IMR-90 (cell line): ENCODE measurements at regions not wholly inside any gene's neighbourhood (a gene's known extent, or its start where the extent isn't known, plus 50 kb on each side); places are given as distances from the start of the nearest gene placed in this dataset.

Experiments
- ATAC-seq: fragments of 200-7000 bp; cut with Tn5 transposase; 2 replicates; pipeline ENCODE4 v1.9.1; 2020; ENCODE audit warnings: low read depth, mild to moderate bottlenecking, moderate library complexity
- BruUV-seq: library from RNA; stranded (reverse); fragments of 400-500 nt; replicated peaks from 2 replicates; lab custom pipeline; 2021; lab: Mats Ljungman, UMichigan
- CTCF ChIA-PET: fragments of 300-600 bp; formaldehyde crosslinking; extraction: SDS; loops from one replicate; lab custom pipeline; 2021; ENCODE audit warnings: antibody characterized with exemption; lab: Yijun Ruan, JAX
- POLR2A ChIA-PET: fragments of 300-600 bp; sonication (Branson Sonifier 250); formaldehyde crosslinking; loops from one replicate; lab custom pipeline; 2022; ENCODE audit warnings: antibody characterized with exemption; ENCODE audit not compliant: unreplicated experiment; lab: Charles Lee
- DNase-seq: peaks from one replicate; pipeline ENCODE4 v3.0.0; 2013
- H2AFZ ChIP-seq: replicated peaks from 2 replicates; pipeline ENCODE3; 2013; ENCODE audit warnings: low read length, mild to moderate bottlenecking; ENCODE audit not compliant: poor library complexity
- H2AK5ac ChIP-seq: 2 replicates; pipeline ENCODE4 v1.6.1; 2013; ENCODE audit warnings: low read depth, low read length, inconsistent platforms
- H2AK9ac ChIP-seq: replicated peaks from 2 replicates; pipeline ENCODE3; 2013; ENCODE audit warnings: mild to moderate bottlenecking, low read depth, low read length, moderate library complexity; ENCODE audit not compliant: poor library complexity
- H2BK120ac ChIP-seq: 2 replicates; pipeline ENCODE4 v1.6.1; 2013; ENCODE audit warnings: low read depth, low read length, inconsistent platforms
- H2BK15ac ChIP-seq: 3 replicates; pipeline ENCODE4 v1.6.1; 2013; ENCODE audit warnings: low read depth, low read length, inconsistent platforms
- H2BK20ac ChIP-seq: 2 replicates; pipeline ENCODE4 v1.6.1; 2013; ENCODE audit warnings: low read depth, mild to moderate bottlenecking, inconsistent platforms, low read length, moderate library complexity
- H2BK5ac ChIP-seq: 2 replicates; pipeline ENCODE4 v1.6.1; 2013; ENCODE audit warnings: mild to moderate bottlenecking, low read depth, low read length, inconsistent platforms; ENCODE audit not compliant: poor library complexity, severe bottlenecking
- H3K14ac ChIP-seq: replicated peaks from 2 replicates; pipeline ENCODE4 v1.6.1; 2013; ENCODE audit warnings: low read depth, low read length, inconsistent platforms
- H3K18ac ChIP-seq: 2 replicates; pipeline ENCODE4 v1.6.1; 2013; ENCODE audit warnings: low read depth, low read length, control low read depth
- H3K23ac ChIP-seq: 2 replicates; pipeline ENCODE4 v1.6.1; 2013; ENCODE audit warnings: low read depth, low read length, inconsistent platforms
- H3K27ac ChIP-seq: 2 replicates; pipeline ENCODE4 v1.5.1; 2013; ENCODE audit warnings: mild to moderate bottlenecking, control low read depth, low read length; ENCODE audit not compliant: insufficient read depth
- H3K27me3 ChIP-seq: 2 replicates; pipeline ENCODE4 v1.6.1; 2013; ENCODE audit warnings: low read length; ENCODE audit not compliant: control insufficient read depth, insufficient read depth
- H3K36me3 ChIP-seq: 2 replicates; pipeline ENCODE4 v1.6.1; 2013; ENCODE audit warnings: low read length, mixed read lengths; ENCODE audit not compliant: control insufficient read depth, insufficient read depth
- H3K4ac ChIP-seq: 2 replicates; pipeline ENCODE4 v1.6.1; 2013; ENCODE audit warnings: low read depth, low read length, inconsistent platforms
- H3K4me1 ChIP-seq: 2 replicates; pipeline ENCODE4 v1.6.1; 2013; ENCODE audit warnings: low read length, mixed read lengths; ENCODE audit not compliant: control insufficient read depth, insufficient read depth
- H3K4me2 ChIP-seq: 2 replicates; pipeline ENCODE4 v1.6.1; 2013; ENCODE audit warnings: low read depth, mild to moderate bottlenecking, control low read depth, low read length, moderate library complexity
- H3K4me3 ChIP-seq: 2 replicates; pipeline ENCODE4 v1.5.1; 2013; ENCODE audit warnings: low read depth, mild to moderate bottlenecking, control low read depth, low read length, moderate library complexity; ENCODE audit not compliant: insufficient read depth
- H3K56ac ChIP-seq: 2 replicates; pipeline ENCODE4 v1.6.1; 2013; ENCODE audit warnings: low read length, inconsistent platforms; ENCODE audit not compliant: insufficient read depth; ENCODE audit errors: extremely low read depth
- H3K79me1 ChIP-seq, 2 experiments: 2 replicates each; pipeline ENCODE4 v1.6.1; 2013; ENCODE audit warnings: low read length in 2 of 2, inconsistent platforms in 1 of 2, low read depth in 1 of 2
- H3K9ac ChIP-seq: 2 replicates; pipeline ENCODE4 v1.6.1; 2013; ENCODE audit warnings: low read depth, low read length, control low read depth
- H3K9me1 ChIP-seq: 2 replicates; pipeline ENCODE4 v1.6.1; 2013; ENCODE audit warnings: low read length, inconsistent platforms; ENCODE audit not compliant: insufficient read depth
- H3K9me3 ChIP-seq: 2 replicates; pipeline ENCODE4 v1.6.1; 2013; ENCODE audit warnings: low read length; ENCODE audit not compliant: control insufficient read depth, insufficient read depth
- H4K20me1 ChIP-seq: 2 replicates; pipeline ENCODE4 v1.6.1; 2013; ENCODE audit warnings: low read length, inconsistent platforms; ENCODE audit not compliant: insufficient read depth
- H4K5ac ChIP-seq: 2 replicates; pipeline ENCODE4 v1.6.1; 2013; ENCODE audit warnings: mild to moderate bottlenecking, low read depth, low read length, control low read depth
- H4K8ac ChIP-seq, 2 experiments: 2 replicates each; pipeline ENCODE4 v1.6.1; 2013; ENCODE audit warnings: low read depth in 2 of 2, low read length in 2 of 2, control low read depth in 1 of 2, inconsistent platforms in 1 of 2
- H4K91ac ChIP-seq: 2 replicates; pipeline ENCODE4 v1.6.1; 2013; ENCODE audit warnings: low read depth, low read length, inconsistent platforms; ENCODE audit not compliant: insufficient read depth
- BHLHE40 ChIP-seq: fragments of 150-350 bp; IDR thresholded peaks from 2 replicates; pipeline ENCODE4 v1.6.1; 2016; ENCODE audit warnings: mild to moderate bottlenecking, low read depth, low read length
- CEBPB ChIP-seq: IDR thresholded peaks from 2 replicates; pipeline ENCODE4 v1.6.1; 2012; ENCODE audit warnings: low read depth, low read length, improper control_type of control experiment
- CHD1 ChIP-seq: IDR thresholded peaks from 2 replicates; pipeline ENCODE4 v1.6.1; 2012; ENCODE audit warnings: low read depth, low read length, improper control_type of control experiment
- FOS ChIP-seq: fragments of 150-350 bp; IDR thresholded peaks from 2 replicates; pipeline ENCODE4 v1.6.1; 2016; ENCODE audit warnings: low read depth, low read length
- MAFK ChIP-seq: IDR thresholded peaks from 2 replicates; pipeline ENCODE4 v1.6.1; 2012; ENCODE audit warnings: low read depth, low read length, improper control_type of control experiment
- MAZ ChIP-seq: IDR thresholded peaks from 2 replicates; pipeline ENCODE4 v1.6.1; 2012; ENCODE audit warnings: low read depth, mild to moderate bottlenecking, low read length, improper control_type of control experiment, moderate library complexity, borderline replicate concordance
- MXI1 ChIP-seq: IDR thresholded peaks from 2 replicates; pipeline ENCODE4 v1.6.1; 2012; ENCODE audit warnings: low read depth, mild to moderate bottlenecking, low read length, moderate library complexity, borderline replicate concordance
- NFE2L2 ChIP-seq: fragments of 150-350 bp; IDR thresholded peaks from 2 replicates; pipeline ENCODE4 v1.6.1; 2016; ENCODE audit warnings: low read depth, mild to moderate bottlenecking, low read length
- POLR2A ChIP-seq: IDR thresholded peaks from 2 replicates; pipeline ENCODE4 v1.6.1; 2012; ENCODE audit warnings: mild to moderate bottlenecking, low read depth, low read length
- RAD21 ChIP-seq: IDR thresholded peaks from 2 replicates; pipeline ENCODE4 v1.6.1; 2012; ENCODE audit warnings: low read length, improper control_type of control experiment
- RCOR1 ChIP-seq: IDR thresholded peaks from 2 replicates; pipeline ENCODE4 v1.6.1; 2012; ENCODE audit warnings: mild to moderate bottlenecking, low read length, improper control_type of control experiment; ENCODE audit not compliant: insufficient replicate concordance
- RFX5 ChIP-seq: IDR thresholded peaks from 2 replicates; pipeline ENCODE4 v1.8.0; 2012; ENCODE audit warnings: low read depth, mild to moderate bottlenecking, low read length, moderate library complexity
- SMC3 ChIP-seq: fragments of 150-350 bp; IDR thresholded peaks from 2 replicates; pipeline ENCODE4 v1.6.1; 2016; ENCODE audit warnings: low read depth, mild to moderate bottlenecking, antibody characterized with exemption, low read length, moderate library complexity
- WGBS, 2 experiments: methylation state at CpG; one replicate each; pipeline versions ENCODE4 v1.1.5 to v1.1.7; 2013; ENCODE audit warnings: missing lambda C conversion rate in 2 of 2; ENCODE audit not compliant: insufficient read length in 1 of 2; ENCODE audit errors: extremely low coverage in 2 of 2; 5-methylcytosine and 5-hydroxymethylcytosine counted together
- dilution Hi-C: fragments of 300-500 bp; cut with HindIII; formaldehyde crosslinking; loops from one replicate; pipeline ENCODE4 v1.14.3; 2018; ENCODE audit warnings: low sequenced_read_pairs; ENCODE audit not compliant: unreplicated experiment
- in situ Hi-C: fragments of 300-500 bp; cut with MboI; formaldehyde crosslinking; loops from 3 replicates; pipeline ENCODE4 v1.14.3; 2019; ENCODE audit warnings: low sequenced_read_pairs, inconsistent platforms, mixed read lengths
- intact Hi-C: fragments of 100-400 bp; cut with micrococcal nuclease; formaldehyde crosslinking; loops from 2 replicates; pipeline ENCODE4 v1.10.0; 2022
- TF ChIP-seq, protein P1 (sequence below): conservative IDR thresholded peaks from 2 replicates; pipeline ENCODE4 v1.5.1; 2012; ENCODE audit warnings: mild to moderate bottlenecking, low read depth, low read length, improper control_type of control experiment
- TF ChIP-seq, protein P2 (sequence below): fragments of 150-350 bp; IDR thresholded peaks from 2 replicates; pipeline ENCODE4 v1.6.1; 2017; ENCODE audit warnings: mild to moderate bottlenecking, antibody characterized with exemption, low read length, low read depth
- TF ChIP-seq, protein P3 (sequence below): fragments of 150-350 bp; IDR thresholded peaks from 2 replicates; pipeline ENCODE4 v1.6.1; 2016; ENCODE audit warnings: low read depth, mild to moderate bottlenecking, low read length, moderate library complexity, borderline replicate concordance

DNA sequence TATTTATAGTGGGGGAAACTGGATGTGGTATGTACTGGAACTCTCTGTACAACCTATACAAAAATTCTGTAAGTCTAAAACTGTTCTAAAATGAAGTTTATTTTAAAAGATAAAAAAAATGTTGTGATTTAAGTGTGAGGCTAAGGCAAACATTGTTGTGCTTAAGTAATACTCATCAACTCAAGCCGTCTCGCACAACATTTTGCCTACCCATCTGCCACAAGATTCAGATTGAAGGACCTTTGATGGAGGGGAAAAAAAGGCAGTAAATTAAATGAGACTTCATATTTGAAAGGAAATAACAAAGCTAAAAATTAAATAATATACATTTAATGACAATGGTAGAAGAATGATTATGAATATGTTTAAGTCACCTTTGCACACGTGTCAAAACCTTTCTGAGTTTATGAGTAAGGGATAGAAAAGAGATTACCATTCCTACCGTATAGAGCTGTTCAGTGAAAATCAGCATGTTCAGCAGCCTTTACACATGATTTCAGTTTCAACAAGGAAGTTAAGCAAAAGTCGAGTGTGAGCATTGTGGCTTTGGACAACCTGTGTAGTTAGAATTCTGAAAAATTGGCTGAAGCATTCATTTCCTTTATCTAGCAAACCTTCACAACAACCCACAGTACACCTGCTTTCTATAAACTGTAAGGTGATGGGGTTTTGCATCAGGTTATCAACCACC is 499.3 kb downstream of the IRS1 start:
- Histone ChIP-seq H3K23ac (no peak overlapping the region), H3K27ac (no peak overlapping the region), H3K4me2 (no peak overlapping the region), H3K4me1 (no peaks in the 10 kb centered on the region), H3K9me1 (no peaks in the 10 kb centered on the region), H3K9ac (no peak overlapping the region), H3K4me3 (no peak overlapping the region), H3K9me3 (no peaks in the 10 kb centered on the region), H3K27me3 (no peaks in the 10 kb centered on the region), H4K8ac (no peak overlapping the region), H2BK15ac (no peak overlapping the region), H2BK120ac (no peak overlapping the region), H2AK5ac (no peak overlapping the region), H3K36me3 (no peaks in the 10 kb centered on the region), H3K56ac (no peak overlapping the region), H4K5ac (no peak overlapping the region), H4K20me1 (no peaks in the 10 kb centered on the region), H4K91ac (no peak overlapping the region), H2AFZ (no peak overlapping the region), H2BK20ac (no peak overlapping the region), H2BK5ac (no peak overlapping the region), H3K4ac (no peak overlapping the region), H2AK9ac (no peak overlapping the region), H3K14ac (no peak overlapping the region), H3K79me1 (no peaks in the 10 kb centered on the region), H3K18ac (no peak overlapping the region)
- dilution Hi-C loops (no loop called here), in situ Hi-C loops (no loop called here), intact Hi-C loops (loop anchor here (10.0 kb wide), 1 partner anchor 494 kb away; the partner anchor contains the start of gene IRS1)
- no CpG with 5 or more reads among the region's 5 CpGs for WGBS, 2 experiments
- ChIA-PET CTCF (no interaction called here), POLR2A (no interaction called here)
- DNase-seq (no peak), ATAC-seq (no peak)
- BruUV-seq, result no TSS peak
- no peak for TF ChIP-seq RCOR1
- TF ChIP-seq, protein P1, sequence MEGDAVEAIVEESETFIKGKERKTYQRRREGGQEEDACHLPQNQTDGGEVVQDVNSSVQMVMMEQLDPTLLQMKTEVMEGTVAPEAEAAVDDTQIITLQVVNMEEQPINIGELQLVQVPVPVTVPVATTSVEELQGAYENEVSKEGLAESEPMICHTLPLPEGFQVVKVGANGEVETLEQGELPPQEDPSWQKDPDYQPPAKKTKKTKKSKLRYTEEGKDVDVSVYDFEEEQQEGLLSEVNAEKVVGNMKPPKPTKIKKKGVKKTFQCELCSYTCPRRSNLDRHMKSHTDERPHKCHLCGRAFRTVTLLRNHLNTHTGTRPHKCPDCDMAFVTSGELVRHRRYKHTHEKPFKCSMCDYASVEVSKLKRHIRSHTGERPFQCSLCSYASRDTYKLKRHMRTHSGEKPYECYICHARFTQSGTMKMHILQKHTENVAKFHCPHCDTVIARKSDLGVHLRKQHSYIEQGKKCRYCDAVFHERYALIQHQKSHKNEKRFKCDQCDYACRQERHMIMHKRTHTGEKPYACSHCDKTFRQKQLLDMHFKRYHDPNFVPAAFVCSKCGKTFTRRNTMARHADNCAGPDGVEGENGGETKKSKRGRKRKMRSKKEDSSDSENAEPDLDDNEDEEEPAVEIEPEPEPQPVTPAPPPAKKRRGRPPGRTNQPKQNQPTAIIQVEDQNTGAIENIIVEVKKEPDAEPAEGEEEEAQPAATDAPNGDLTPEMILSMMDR, result no peak
- TF ChIP-seq MXI1, result no peak
- TF ChIP-seq POLR2A, result no peak
- no peak for TF ChIP-seq RAD21
- TF ChIP-seq FOS, result no peak
- TF ChIP-seq MAZ, result no peak
- no peak for TF ChIP-seq MAFK
- no peak for TF ChIP-seq RFX5
- no peak for TF ChIP-seq CEBPB
- TF ChIP-seq BHLHE40, result no peak
- TF ChIP-seq, protein P2, sequence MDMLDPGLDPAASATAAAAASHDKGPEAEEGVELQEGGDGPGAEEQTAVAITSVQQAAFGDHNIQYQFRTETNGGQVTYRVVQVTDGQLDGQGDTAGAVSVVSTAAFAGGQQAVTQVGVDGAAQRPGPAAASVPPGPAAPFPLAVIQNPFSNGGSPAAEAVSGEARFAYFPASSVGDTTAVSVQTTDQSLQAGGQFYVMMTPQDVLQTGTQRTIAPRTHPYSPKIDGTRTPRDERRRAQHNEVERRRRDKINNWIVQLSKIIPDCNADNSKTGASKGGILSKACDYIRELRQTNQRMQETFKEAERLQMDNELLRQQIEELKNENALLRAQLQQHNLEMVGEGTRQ, result no peak
- no peak for TF ChIP-seq CHD1
- TF ChIP-seq, protein P3, sequence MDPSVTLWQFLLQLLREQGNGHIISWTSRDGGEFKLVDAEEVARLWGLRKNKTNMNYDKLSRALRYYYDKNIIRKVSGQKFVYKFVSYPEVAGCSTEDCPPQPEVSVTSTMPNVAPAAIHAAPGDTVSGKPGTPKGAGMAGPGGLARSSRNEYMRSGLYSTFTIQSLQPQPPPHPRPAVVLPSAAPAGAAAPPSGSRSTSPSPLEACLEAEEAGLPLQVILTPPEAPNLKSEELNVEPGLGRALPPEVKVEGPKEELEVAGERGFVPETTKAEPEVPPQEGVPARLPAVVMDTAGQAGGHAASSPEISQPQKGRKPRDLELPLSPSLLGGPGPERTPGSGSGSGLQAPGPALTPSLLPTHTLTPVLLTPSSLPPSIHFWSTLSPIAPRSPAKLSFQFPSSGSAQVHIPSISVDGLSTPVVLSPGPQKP, result no peak
- TF ChIP-seq SMC3, result no peak
- no peak for TF ChIP-seq NFE2L2
